Activated CD4-positive, alpha-beta T cell treated with anti-CD3 and anti-CD28 coated beads for 4 hours (primary cell): ENCODE measurements at regions not wholly inside any gene's neighbourhood (a gene's known extent, or its start where the extent isn't known, plus 50 kb on each side); places are given as distances from the start of the nearest gene placed in this dataset.
A peak's percentile ranks its signal among the peaks of the same experiment; 100 is the strongest.

Source experiments
- DNase-seq, 2 donors: peaks; one replicate each; pipeline ENCODE4 v3.0.0-alpha.2; 2020

GRCh38 chr11:70751142-70751734, 352.9 kb downstream of the CTTN start:
- no peak for DNase-seq

DNA sequence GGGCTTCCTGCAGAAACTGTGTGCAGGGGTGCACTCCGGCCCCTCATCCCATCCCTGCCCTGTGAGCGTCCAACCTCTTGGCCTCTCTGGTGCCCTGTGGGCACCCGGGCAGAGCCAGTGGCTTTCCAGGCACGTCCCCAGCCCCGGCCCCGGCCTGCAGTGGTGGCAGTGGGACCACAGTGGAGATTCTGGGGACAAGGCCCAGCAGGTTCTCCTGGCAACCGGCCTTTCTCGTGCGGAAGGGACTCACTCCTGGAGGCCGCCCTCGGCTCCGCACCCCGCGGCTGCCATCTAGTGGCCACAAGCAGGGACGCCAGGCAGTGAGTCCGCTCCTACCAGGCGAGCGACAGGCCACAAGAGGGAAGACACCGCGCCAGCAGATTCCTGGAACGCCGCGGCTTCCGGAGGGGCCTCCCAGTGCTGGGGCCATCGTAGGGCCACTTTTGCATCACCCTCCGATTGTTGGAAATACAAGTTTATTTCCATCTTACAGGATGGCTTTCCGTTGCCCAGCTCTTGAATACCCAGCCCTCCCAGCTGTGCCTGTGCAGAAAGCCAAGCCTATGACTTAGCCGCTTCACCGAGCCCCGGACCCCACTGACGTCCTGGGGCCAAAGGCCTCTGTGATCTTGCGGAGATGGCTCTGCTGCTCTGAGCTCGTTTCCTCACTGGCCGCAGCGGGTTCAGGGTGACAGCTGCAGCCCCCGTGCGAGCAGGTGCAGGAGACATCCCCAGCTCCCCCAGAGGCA, 357.3 kb downstream of the CTTN start:
- DNase-seq = peak; percentile 34 to 37

DNA sequence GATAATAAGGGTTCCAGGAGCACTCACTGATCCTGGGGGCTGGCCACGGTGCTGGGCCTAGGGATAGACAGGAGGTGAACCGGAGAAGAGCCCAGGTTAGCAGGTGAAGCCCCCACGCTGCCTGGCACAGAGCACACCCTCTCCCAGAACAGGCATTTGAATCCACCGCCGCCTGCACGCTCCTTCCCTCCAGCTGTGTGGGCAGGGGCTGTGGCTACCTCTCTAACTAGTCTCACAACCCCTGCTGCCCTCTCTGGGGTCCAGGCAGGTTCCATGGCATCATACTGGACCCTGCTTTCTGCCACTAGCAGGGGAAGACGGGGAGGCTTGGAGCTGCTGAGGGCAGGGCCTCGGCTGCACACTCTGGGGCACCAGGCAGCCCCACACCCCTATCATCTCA, 358.0 kb downstream of the CTTN start:
- DNase-seq = no peak

DNA sequence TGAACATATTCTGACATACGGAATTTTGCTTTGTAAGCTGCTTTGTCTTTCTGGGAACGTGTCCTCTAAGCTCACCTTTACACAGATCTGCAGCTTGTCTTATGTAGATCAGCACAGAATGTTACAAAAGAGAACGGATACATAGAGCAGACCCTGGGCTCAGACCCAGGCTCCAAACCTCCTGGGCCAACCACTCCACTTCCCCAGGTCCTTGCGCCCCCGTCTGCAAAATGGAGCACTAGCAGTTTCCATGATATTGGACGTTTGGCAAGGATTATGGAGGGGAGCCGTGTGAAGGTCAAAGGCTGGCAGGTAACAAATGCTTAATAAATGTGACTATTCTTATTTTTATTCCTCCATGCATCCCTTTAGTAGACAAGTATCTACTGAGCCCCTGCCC, 358.4 kb downstream of the CTTN start:
- no peak for DNase-seq

DNA sequence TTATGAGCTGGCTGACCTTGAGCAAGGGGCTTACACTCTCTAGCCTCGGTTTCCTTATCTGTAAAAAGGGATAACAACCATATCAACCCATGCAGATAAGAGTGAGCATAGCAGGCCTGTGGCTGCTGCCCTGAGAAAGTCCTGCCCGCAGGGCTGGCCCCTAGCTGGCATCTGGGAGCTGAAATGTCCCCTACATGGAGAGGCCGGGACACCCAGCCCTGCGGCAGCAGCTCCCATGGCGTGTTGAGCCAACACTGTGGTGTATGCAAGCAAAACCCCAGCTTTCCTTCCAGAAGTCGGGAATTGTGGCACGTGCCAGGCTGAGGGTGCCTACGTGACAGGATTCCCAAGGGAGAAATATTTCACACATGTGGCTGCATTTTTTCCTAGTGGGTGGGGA, 358.9 kb downstream of the CTTN start:
- DNase-seq = no peak

- DNase-seq = no peak
Measured at GRCh38 chr11:70758206-70758605, 359.9 kb downstream of the CTTN start.

DNA sequence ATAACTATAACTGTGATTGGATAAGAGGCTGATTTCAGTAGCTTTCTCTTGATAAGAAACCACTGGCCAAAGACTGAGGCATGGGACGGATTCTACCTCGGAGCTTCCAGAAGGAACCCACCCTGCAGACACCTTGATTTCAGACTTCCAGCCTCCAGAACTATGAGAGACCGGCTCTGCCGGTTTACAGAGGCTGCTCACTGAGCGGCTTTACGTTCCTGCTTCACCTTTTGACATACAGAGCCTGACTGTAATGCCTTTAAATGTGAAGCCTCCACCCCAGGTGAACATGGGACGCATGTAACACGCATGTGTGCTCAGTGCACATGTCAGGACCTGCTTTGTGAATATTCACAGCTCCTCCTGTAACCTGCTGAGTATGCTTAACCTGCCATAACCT, 361.5 kb downstream of the CTTN start:
- DNase-seq = no peak

- DNase-seq = no peak
Measured at GRCh38 chr11:70760416-70761020, 362.2 kb downstream of the CTTN start.

DNA sequence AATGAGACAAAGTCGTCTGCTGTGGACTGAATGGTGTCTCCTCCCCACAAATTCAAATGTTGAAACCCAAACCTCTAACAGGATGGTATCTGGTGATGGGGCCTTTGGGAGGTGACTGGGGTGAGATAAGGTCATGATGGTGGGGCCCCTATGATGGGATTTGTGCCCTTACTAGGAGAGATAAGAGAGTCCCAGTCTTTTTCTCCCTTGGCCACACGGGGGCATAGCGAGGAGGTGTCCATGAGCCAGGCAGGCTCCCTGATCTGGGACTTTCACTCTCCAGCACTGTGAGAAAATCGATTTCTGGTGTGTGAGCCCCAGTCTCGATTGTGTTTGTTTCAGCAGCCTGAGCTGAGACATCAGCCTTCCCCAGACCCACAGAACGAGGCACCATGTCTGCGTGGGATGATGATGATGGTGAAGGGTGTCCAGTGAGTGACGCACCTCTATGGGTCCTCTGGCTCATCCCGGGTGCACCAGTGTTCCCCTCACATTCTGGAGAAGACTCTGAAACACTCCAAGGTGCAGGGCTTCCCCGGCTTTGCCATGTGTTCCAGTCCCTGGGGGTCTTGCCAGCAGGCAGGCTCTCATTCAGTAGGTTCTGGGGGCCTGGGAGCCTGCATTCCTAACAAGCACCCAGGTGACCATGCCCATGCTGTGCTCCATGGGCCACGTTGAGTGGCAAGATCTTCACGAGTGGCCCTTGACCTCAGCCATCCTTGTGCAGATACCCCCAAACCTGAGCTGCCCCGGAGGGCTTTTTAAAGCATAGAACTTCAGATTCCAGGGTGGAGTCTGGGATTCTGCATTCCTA, 363.0 kb downstream of the CTTN start:
- no peak for DNase-seq

- DNase-seq = no peak
Measured at GRCh38 chr11:70761908-70762337, 363.6 kb downstream of the CTTN start.

- DNase-seq = no peak
Measured at GRCh38 chr11:70762810-70763209, 364.5 kb downstream of the CTTN start.

DNA sequence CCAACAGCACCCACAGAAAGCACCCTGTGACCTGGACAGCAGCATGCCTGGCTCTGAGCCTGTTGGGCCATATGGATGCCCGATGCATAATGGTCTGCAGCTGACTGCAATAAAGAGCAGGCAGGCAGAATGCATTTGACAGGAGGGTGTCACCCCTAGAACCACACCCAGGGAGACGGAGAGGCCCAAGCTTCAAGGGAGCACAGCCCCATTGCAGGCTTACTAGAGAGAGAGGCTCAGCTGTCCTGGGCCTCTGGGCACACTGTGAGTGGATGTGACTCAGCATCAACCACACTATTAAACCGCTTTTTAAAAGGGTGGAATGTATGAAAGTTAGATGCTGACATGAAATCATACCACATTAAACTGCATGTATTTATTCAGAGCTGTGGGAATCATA, 365.3 kb downstream of the CTTN start:
- no peak for DNase-seq

GRCh38 chr11:70764356-70764905, 366.1 kb downstream of the CTTN start:
- no peak for DNase-seq

GRCh38 chr11:70766901-70767300, 368.6 kb downstream of the CTTN start:
- no peak for DNase-seq

- no peak for DNase-seq
Measured at GRCh38 chr11:70768346-70769095, 370.2 kb downstream of the CTTN start.

- no peak for DNase-seq
Measured at GRCh38 chr11:70769106-70769505, 370.8 kb downstream of the CTTN start.

DNA sequence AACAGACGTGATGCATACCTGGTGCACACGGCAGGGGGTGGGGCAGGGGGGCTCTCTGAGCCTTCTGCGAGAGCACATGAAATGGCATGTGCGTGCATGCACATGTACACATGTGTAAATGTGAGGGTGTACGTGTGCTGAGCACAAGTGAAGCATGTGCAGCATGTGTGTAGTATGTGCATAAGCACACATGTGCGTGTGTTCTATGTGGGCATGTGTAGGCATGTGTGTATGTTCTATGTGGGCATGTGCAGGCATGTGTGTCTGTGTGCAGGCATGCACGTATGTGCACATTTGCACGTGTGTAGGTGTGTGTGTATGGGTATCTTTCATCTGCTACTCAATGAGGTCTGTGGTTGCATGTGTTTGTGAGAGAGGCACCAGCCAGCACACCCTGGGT, 371.2 kb downstream of the CTTN start:
- no peak for DNase-seq

GRCh38 chr11:70771099-70771885, 373.0 kb downstream of the CTTN start:
- no peak for DNase-seq

GRCh38 chr11:70772950-70773349, 374.6 kb downstream of the CTTN start:
- DNase-seq = no peak

DNA sequence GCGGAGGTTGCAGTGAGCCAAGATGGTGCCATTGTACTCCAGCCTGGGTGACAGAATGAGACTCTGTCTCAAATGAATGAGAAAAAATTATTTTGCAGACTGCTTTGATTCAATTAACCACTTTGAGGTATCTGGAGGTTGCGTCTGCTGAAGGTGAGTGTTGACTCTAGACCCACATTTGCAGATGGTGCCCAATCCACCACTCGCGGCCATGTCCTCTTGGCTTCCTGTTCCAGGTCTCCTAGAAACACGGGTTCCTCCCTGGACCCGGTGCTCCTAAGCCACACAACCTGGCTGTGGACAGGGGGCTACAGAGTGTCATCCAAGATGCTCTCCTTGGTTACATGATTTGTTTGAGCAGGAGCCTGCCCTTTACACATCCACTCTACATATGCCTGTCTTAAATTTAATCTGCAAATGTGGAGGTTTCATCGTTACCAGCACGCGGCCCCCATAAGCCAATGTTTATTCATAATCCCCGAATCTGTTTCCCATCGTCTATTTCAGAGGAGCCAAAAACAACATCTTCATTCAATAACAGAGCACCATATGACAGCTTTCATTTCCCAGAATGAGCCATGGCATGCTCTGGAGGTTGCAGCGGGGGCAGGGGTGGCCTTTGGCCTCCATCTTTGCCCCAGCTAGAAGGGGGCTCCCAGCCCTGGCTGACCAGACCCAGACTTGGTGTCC, 377.2 kb downstream of the CTTN start:
- DNase-seq = no peak
